ENCODE measurements at regions not wholly inside any gene's neighbourhood (a gene's known extent, or its start where the extent isn't known, plus 50 kb on each side); places are given as distances from the start of the nearest gene placed in this dataset.
A peak's percentile ranks its signal among the peaks of the same experiment; 100 is the strongest.

DNA sequence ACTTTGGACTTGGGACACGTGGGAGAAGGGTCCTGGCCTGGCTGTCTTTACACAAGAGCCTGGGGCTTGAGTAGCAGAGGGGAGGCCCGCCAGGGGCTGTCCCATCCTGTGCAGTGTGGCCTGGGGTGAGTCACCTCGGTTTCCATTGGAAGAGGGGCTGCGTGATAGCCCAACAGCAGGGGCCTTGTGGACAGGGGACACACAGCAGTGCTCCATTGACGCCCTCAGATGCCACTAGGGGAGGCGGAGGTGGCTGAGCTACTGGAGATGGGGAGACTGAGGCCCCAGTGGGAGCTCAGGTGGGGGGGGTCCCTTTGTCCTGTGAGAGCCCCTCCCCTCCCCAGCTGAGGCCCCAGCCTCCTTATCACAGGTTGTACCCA is 50.0 kb upstream of the RNU6ATAC start:
- no peaks in the 10 kb centered on the region for H4K20me1 ChIP-seq
- TF ChIP-seq Cebpa-rat (IDR thresholded peaks at IDR 0.05): no peak
- H3K9me3 ChIP-seq: no peaks in the 10 kb centered on the region; the same call in 1 of the 2 replicates
- H3K36me3 ChIP-seq: no peaks in the 10 kb centered on the region
- H3K27me3 ChIP-seq: no peaks in the 10 kb centered on the region
- H3K27ac ChIP-seq: peak overlapping the region; percentile 97
- H3K4me1 ChIP-seq: peaks cover 100% of the 10 kb centered on the region
- peak overlapping the region; percentile 91 for H3K4me2 ChIP-seq
- no peak overlapping the region; the same call in 1 of the 2 replicates for H3K4me3 ChIP-seq
- peak overlapping the region; percentile 81 for H3K9ac ChIP-seq

DNA sequence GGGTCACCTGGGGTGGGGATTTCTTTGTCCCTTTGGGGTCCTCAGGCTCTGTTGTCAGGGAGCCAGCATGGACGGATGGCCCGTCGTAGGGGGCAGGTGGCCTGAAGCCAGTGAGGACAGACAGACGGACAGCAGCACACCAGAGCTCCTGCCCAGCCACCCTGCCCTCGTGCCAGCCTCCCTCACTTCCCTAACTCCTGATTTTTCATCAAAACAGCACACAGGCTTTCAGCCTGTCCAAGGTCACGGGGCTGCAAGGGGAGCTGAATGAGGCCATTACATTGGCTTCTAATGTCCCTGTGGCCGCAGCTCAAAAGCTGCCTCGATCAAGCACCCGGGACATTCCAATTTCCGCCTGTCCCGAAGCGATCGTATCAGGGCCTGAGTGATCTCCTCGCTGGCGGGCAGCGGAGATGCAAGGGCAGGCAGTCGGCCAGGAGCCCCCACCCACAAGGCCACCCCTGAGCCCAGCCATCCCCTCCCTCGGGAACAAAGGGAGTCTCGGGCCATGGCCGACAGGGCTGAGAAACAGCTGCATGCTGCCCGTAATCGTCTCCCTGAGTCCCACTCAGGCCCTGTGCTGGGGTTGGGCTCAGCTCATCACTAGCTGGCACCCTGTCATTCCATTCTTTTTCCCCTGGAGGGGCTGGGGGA is 50.5 kb upstream of the RNU6ATAC start:
- H3K27me3 ChIP-seq: no peaks in the 10 kb centered on the region
- peaks cover 100% of the 10 kb centered on the region for H3K4me1 ChIP-seq
- H3K27ac ChIP-seq: peak overlapping the region; percentile 97
- H3K4me3 ChIP-seq: no peak overlapping the region; the same call in 1 of the 2 replicates
- H3K9ac ChIP-seq: peak overlapping the region; percentile 81
- no peaks in the 10 kb centered on the region; the same call in 1 of the 2 replicates for H3K9me3 ChIP-seq
- H4K20me1 ChIP-seq: no peaks in the 10 kb centered on the region
- TF ChIP-seq Cebpa-rat (IDR thresholded peaks at IDR 0.05): no peak
- H3K4me2 ChIP-seq: peak overlapping the region; percentile 91
- no peaks in the 10 kb centered on the region for H3K36me3 ChIP-seq

DNA sequence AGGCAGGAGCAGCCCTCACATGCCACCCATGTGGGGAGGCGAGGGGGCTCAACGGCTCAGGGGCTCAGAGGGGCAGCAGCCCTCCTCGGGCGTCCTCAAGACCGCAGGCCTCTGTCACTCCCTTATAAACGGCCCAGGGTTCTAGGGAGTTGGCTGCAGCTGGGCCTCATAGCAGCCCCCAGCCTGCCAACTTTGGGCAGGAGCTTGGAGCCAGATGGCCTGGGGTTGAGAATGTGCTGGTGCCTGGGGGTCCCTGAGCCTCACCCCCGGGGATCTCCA is 51.0 kb upstream of the RNU6ATAC start:
- peak overlapping the region; percentile 81 for H3K9ac ChIP-seq
- no peaks in the 10 kb centered on the region for H3K36me3 ChIP-seq
- peak overlapping the region; percentile 97 for H3K27ac ChIP-seq
- TF ChIP-seq Cebpa-rat (IDR thresholded peaks at IDR 0.05): no peak
- H3K4me3 ChIP-seq: no peak overlapping the region
- peak overlapping the region; percentile 91 for H3K4me2 ChIP-seq
- no peaks in the 10 kb centered on the region; the same call in 1 of the 2 replicates for H3K9me3 ChIP-seq
- no peaks in the 10 kb centered on the region for H4K20me1 ChIP-seq
- H3K27me3 ChIP-seq: no peaks in the 10 kb centered on the region
- peaks cover 100% of the 10 kb centered on the region for H3K4me1 ChIP-seq

DNA sequence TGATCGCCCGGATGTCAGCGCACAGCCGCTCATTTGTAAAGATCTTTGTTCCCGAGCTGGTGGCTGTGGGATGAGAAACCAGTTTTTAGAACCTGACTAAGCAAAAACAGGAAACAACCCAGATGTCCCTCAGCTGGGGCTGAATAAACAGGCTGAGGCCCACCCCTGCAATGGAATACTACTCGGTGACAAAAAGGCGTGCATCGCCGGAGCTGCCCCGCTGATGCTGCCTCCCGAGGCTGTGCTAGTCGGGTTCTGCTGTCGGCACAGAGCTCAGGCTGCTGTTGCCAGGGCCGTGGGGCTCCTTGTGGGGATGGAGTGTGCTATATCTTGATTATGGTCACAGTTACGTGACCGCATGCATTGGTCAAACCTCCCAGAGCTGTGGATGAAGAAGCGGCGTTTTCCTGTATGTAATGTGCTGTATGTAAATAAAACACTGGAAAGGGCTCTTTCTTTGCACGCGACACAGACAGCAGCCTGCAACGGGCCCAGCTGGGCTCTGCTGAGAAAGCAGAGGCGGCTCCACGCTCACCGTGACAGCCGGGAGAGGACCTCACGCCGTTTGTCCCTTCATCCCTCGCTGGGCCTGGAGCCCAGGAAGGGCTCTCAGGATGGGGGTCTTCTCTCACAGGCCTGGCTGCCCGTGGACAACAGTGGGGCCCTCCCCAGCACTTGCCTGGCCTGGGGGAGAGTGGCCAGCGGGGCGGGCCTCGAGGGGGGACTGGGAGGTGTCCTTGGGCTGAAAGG is 51.5 kb upstream of the RNU6ATAC start:
- no peaks in the 10 kb centered on the region for H3K36me3 ChIP-seq
- no peaks in the 10 kb centered on the region for H4K20me1 ChIP-seq
- H3K9ac ChIP-seq: peak overlapping the region; percentile 81
- peaks cover 100% of the 10 kb centered on the region for H3K4me1 ChIP-seq
- no peaks in the 10 kb centered on the region for H3K27me3 ChIP-seq
- 0 out of 2 replicates have a peak overlapping the region, but pooled peaks have one; percentile 33 for H3K4me3 ChIP-seq
- H3K9me3 ChIP-seq: no peaks in the 10 kb centered on the region; the same call in 1 of the 2 replicates
- TF ChIP-seq Cebpa-rat (IDR thresholded peaks at IDR 0.05): no peak
- H3K4me2 ChIP-seq: peak overlapping the region; percentile 91
- H3K27ac ChIP-seq: peak overlapping the region; percentile 97

DNA sequence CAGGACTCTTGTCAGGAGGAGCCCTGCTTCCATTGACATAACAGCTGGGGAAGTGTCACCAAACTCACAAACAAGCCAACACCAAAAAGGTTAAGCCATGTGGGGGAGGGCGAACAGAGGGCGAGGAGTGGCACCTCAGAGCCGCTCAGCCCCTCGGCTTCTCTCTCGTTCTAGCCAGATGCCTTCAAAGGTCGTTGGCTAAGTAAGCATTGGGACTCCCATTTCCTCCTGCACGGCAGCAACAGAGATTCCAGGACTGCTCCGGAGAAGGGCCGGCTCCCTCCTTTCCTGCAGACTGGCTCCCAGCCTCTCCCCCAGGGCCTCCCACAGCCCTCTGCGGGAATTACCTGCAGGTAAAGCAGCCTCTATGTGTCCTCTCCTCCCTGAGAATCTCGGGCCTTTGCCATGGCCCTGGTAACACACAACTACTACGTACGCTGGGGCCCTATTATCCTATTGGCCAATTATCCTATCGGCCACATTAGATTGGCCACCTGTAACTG is 52.1 kb upstream of the RNU6ATAC start:
- H3K27me3 ChIP-seq: no peaks in the 10 kb centered on the region
- H3K4me1 ChIP-seq: peaks cover 100% of the 10 kb centered on the region
- H3K36me3 ChIP-seq: no peaks in the 10 kb centered on the region
- TF ChIP-seq Cebpa-rat (IDR thresholded peaks at IDR 0.05): no peak
- peak overlapping the region; percentile 91 for H3K4me2 ChIP-seq
- H4K20me1 ChIP-seq: no peaks in the 10 kb centered on the region
- peak overlapping the region; percentile 97 for H3K27ac ChIP-seq
- H3K9ac ChIP-seq: peak overlapping the region; percentile 81
- H3K4me3 ChIP-seq: 0 out of 2 replicates have a peak overlapping the region, but pooled peaks have one; percentile 33
- H3K9me3 ChIP-seq: no peaks in the 10 kb centered on the region; the same call in 1 of the 2 replicates

DNA sequence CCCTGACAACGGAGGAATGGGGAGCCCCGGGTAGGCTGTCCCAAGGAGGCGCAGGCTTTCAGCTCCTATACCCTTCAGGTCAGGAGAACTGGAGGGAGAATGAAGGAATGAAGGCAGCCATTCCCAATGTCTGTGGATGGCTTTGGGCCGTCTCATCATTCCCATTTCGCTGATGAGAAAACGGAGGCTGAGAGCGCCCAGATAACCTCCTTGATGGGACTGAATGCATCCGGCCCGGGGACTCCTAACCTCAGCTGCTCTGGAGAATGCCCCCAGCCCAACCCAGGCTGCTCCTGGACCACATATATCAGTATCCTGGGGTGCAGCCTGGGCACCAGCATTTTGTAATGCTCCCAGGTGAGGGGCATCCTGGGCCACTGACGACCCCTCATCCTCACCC is 52.6 kb upstream of the RNU6ATAC start:
- H3K36me3 ChIP-seq: no peaks in the 10 kb centered on the region
- peak overlapping the region; percentile 91 for H3K4me2 ChIP-seq
- H3K9me3 ChIP-seq: no peaks in the 10 kb centered on the region; the same call in 1 of the 2 replicates
- H3K9ac ChIP-seq: peak overlapping the region; percentile 81
- H3K27ac ChIP-seq: peak overlapping the region; percentile 97
- no peak overlapping the region for H3K4me3 ChIP-seq
- no peaks in the 10 kb centered on the region for H3K27me3 ChIP-seq
- peaks cover 100% of the 10 kb centered on the region for H3K4me1 ChIP-seq
- no peak for TF ChIP-seq Cebpa-rat (IDR thresholded peaks at IDR 0.05)
- H4K20me1 ChIP-seq: no peaks in the 10 kb centered on the region

DNA sequence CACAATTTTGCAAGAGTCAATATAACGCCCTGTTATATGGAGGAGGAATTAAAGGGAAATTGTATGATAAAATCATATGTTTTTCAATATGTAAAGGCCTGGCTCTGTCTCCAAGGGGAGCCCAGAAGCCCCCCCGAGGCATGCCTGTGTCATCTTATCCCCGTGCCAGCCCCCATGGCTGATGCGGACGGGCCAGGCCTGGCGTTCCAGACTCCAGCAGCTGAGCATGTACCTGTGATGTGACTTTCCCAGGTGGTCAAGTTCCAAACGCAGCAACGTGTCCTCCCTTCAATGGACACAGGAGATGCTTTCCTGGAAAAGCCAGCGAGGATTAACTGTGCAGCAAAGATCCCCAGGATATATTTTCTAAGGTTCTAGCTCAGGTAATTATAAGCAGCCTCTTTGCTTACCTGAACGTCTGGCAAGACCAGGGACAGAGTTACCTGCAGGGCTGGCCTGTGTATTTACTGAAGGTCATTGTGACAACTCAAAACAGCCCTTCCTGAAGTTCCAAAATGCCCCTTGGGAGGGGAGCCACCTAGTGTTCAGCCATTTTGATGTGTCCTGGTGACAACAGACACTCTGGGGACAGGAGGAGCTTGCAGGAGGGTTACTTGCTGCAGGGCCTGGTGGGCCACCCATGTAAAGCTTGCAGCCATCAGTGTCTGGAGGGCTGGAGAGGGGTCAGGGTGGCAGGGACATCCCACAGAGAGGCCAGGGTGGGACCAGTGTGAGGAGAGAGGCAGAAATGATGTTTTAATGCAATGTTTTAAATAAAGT is 53.3 kb upstream of the RNU6ATAC start:
- H3K27ac ChIP-seq: peak overlapping the region; percentile 97
- H3K27me3 ChIP-seq: no peaks in the 10 kb centered on the region
- TF ChIP-seq Cebpa-rat (IDR thresholded peaks at IDR 0.05): no peak
- H3K9me3 ChIP-seq: no peaks in the 10 kb centered on the region; the same call in 1 of the 2 replicates
- no peak overlapping the region for H3K4me3 ChIP-seq
- no peak overlapping the region; the same call in 1 of the 2 replicates for H3K9ac ChIP-seq
- peaks cover 99% of the 10 kb centered on the region for H3K4me1 ChIP-seq
- peak overlapping the region; percentile 91 for H3K4me2 ChIP-seq
- no peaks in the 10 kb centered on the region for H4K20me1 ChIP-seq
- H3K36me3 ChIP-seq: no peaks in the 10 kb centered on the region

DNA sequence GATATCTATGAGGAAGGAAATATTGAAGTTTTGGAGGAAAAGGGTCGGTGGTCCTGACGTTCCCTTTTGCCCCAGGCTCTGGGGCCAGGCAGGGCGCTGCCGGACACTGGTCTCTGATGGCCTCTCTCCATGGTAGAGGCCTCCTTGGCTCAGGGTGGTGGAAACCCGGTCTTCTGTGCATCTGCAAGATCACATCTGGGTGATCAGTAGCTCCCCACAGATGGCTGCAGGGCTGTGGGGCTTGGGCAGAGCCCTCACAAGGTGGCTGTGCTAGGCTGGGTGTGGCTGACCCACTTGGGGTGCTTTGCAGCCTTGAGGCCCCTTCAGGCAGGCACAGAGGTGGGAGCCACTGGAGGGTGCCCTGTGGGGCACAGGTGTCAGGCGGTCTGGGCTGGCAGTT is 53.9 kb upstream of the RNU6ATAC start:
- Histone ChIP-seq H3K9ac (no peak overlapping the region; the same call in 1 of the 2 replicates), H3K36me3 (no peaks in the 10 kb centered on the region), H3K9me3 (no peaks in the 10 kb centered on the region), H3K27me3 (no peaks in the 10 kb centered on the region), H3K27ac (peak overlapping the region; percentile 97; the same call in 1 of the 2 replicates), H3K4me1 (peaks cover 99% of the 10 kb centered on the region), H3K4me3 (no peak overlapping the region), H3K4me2 (peak overlapping the region; percentile 91), H4K20me1 (no peaks in the 10 kb centered on the region)
- no peak for TF ChIP-seq Cebpa-rat (IDR thresholded peaks at IDR 0.05)

DNA sequence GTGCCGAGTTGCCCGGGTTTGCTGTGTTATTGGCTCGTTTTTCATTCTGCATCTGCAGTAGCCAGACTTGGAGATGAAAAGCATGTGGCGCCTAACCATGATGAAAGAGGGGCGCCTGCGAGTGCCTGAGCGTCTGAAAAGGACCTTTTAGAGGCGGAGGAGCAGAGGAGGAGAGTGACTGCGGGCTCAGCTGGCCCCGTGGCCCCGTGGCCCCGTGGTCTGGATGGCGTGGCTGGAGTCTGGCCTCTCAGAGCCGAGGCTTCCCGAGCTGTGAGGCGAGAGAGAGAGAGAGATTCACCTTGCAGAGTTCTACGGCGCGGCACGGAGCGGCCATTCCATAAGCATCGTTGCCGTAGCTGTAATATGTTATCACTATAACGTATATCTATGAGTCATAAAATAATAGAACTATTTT is 55.3 kb upstream of the RNU6ATAC start:
- TF ChIP-seq Cebpa-rat (IDR thresholded peaks at IDR 0.05): no peak
- peak overlapping the region; percentile 97 for H3K27ac ChIP-seq

More for the DNA sequence above, 55.3 kb upstream of the RNU6ATAC start:
- Histone ChIP-seq H3K4me1 (peaks cover 99% of the 10 kb centered on the region), H3K27me3 (no peaks in the 10 kb centered on the region), H4K20me1 (no peaks in the 10 kb centered on the region), H3K4me2 (peak overlapping the region; percentile 91), H3K9me3 (no peaks in the 10 kb centered on the region), H3K9ac (peak overlapping the region; percentile 46; the same call in 1 of the 2 replicates), H3K36me3 (no peaks in the 10 kb centered on the region), H3K4me3 (no peak overlapping the region)
